NCI-H2107 treated with DMSO at 0.1 percent for 48 hours (cell line): ENCODE measurements at regions not wholly inside any gene's neighbourhood (a gene's known extent, or its start where the extent isn't known, plus 50 kb on each side); places are given as distances from the start of the nearest gene placed in this dataset.
"Not testable (repeated sequence)": the region's sequence is repeated elsewhere in the genome, so short reads cannot be mapped to it uniquely, and the experiment has no call there.

ENCODE experiments used
- DNase-seq: peaks from one replicate; lab custom pipeline; 2025; ENCODE audit not compliant: unreplicated experiment; lab: John Stamatoyannopoulos, UW

DNA sequence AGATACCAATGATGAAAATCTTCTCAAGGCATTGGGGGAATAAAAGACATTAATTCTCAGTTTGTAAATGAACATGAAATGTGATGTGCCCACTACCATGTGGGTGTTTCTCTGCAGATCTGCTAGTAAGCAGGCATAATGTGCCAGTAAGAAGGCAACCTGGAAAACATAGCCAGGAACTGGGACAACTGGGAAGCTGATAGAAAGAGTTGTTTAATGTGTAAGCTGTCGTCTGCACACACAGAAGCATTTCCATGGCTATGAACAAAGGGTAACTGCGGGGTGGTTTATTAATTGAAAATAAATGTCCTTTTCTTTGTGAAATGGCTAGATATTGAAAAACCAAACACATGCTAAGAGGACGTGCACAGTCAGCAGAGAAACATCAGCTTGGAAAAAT, 52.0 kb downstream of the ZC3H11B start:
- no peak for DNase-seq

DNA sequence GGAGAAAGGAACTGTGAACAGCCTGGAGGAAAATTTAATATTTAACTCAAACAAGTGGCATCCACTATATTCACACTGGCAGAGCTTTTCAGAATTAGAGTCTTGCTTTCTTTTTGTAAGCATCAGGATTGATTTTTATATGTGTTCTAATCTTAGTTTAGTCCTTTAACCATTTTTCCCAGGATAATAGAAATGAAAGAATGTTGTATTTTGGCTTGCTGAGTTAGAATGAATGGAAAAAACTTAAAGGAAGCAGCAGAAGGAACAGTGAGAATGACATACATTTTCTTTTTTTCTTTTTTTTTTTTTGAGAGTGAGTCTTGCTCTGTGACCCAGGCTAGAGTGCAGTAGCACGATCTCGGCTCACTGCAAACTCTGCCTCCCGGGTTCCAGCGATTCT, 53.0 kb downstream of the ZC3H11B start:
- DNase-seq = no peak

DNA sequence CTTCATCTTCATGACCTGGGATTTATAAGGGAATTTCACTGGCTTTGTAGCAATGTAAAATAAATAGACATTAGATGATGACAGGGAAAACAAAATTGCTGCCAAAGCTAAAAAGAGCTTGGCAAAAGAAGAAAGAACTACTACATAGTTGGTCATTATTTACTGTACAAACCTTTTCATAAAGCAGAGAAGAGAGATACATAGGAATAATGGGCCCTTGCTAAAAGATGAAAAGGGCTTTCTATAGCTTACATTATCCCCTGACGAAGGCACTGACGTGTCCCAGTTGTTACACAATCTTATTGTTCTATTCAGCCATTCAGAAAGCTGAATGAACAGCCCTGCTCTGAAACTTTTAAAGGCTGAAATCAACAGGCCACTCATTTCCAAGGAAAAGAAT, 57.1 kb downstream of the ZC3H11B start:
- no peak for DNase-seq

DNA sequence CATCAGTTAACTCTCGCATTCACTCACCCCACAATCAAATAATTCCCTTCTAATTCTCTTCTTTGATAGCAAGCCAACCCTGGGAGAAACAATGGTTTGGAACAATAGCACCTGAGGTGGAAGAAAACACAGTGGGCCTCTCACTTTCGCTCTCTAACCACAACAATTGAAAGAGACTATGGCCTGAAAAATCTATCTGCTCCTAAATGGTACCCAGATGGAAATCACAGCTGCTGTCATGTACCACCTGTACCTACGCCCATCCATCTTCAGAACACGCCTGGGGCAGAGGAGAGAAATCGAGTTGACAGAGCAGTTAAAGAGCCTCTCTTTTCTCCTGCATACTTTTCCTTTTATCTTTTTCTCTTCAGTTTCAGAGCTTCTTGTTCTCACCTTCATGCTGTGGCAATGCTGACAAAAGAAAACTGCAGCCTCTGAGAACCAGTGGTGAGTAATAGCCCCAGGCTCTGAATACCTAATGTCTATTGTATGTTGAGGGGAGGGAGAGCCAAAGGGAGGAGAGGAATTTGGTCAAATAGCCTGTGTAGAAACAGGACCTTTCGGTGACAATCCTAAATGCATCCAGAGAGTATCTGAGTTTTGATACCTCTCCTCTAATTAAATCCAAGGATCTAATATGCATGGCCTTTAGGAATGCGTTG, 57.7 kb downstream of the ZC3H11B start:
- no peak for DNase-seq

DNA sequence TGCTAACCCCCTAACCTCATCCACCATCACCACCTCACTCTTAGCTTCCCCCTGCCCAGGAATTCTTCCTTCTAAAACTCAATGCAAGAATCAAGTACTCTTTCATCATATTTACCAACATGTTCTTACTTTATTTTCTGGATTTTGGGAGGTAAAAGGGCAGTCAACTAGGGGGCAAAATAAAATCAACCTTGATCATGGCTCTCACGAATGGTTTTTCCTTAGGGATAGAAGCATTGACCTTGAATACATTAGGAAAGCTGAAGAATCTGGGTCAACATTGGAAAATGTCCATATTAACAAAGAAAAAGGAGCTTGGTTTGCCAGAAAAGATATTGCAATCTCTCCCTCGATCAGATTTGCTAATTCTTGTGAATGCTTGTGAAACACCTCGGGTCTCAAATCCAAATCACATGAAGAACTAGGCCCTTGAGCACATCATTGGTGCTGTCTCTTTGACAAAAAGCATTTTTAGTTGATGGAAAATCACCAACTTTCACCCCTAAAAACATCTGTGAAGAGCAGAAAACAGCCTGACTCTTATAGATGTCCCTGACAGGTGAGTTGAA, 58.9 kb downstream of the ZC3H11B start:
- DNase-seq = no peak

DNA sequence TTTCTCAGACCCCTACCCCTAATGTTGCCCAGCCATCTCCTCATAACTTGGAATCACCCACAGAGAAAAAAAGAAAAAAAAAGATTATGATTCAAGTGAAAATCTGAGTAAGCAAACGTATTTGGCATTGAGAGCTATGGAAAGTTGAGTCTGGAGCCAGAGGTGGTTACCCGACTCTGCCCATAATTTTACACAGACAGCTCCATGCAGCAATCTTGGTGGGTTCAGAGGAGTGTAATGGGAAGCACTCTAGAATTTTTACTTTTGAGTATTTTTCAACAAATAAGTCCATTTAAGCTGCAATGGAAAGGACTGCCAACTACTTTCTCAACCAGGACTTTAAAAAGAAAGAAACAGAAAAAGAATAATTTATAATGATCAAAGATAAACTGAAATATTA, 62.7 kb downstream of the ZC3H11B start:
- DNase-seq = no peak

DNA sequence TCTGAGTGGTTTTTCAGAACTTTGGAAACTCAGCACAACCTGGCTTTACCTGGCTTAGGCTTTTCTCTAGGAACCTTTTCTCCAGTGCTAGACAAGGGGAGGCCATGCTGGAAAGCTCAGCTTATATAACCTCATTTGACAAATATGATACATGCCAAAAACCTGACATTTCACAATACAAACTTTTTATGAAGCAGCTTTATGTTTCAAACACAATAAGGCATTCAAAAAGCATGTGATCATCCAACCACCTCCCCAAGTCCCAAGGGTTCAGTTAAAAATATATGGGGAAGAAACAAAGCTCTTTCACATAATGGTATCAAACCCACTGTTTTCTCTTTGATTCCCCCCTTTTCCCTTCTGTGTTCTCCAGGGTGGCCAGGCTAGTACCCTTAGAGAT, 63.7 kb downstream of the ZC3H11B start:
- no peak for DNase-seq

DNA sequence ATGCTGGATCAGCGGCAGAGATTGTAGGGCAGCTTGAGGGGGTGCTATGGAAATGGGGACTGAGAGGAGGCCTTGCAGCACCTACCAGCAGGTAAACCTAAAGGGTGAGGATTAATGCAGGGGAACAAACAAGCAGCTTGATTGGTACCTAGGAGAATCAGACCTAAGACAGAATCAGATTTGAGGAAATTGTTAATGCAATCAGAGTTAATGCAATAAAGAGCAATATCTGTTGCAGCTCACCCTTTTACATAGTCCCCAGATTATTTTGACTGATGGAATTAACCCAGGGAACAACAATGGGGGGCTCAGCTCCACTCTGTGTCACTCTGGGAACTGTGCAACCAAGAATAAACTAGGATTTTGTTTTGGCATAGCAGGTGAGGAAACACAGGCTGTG, 64.5 kb downstream of the ZC3H11B start:
- no peak for DNase-seq

DNA sequence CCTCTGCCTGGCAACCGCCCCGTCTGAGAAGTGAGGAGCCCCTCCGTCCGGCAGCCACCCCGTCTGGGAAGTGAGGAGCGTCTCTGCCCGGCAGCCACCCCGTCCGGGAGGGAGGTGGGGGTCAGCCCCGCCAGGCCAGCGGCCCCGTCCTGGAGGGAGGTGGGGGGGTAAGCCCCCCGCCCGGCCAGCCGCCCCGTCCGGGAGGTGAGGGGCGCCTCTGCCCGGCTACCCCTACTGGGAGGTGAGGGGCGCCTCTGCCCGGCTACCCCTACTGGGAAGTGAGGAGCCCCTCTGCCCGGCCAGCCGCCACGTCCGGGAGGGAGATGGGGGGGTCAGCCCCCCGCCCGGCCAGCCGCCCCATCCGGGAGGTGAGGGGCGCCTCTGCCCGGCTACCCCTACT, 67.1 kb downstream of the ZC3H11B start:
- DNase-seq = not testable (repeated sequence)

DNA sequence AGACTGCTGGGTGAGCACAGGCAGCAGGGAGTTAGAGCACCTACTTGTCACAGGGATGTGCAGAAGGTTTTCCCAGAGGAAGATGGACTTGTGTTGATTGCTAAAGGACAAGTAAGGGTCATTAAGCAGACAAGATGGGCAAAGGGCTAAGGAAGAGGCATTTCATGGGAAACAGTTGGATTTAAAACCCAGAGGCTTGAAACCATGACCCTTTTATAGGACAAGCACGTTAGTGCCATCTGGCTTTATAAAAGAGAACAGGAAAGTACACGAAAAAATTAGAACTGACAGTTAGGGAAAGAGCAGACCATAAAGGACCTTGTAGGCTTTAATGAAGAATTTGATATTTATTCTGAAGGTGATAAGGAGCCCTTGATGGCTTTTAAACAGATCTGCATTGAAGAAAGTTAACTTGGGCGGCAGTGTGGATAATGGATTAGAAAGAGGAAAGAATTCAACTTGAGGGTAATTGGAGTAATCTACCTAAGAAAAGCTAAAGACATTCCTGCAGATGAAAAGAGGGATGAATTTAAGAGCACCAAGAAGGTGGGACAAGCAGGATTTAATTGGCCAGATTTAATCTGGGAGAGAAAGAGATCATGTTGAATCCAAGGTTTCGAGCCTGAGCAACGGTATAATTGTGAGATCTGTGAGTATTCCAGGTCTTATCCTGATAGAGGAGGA, 68.6 kb downstream of the ZC3H11B start:
- DNase-seq = no peak

DNA sequence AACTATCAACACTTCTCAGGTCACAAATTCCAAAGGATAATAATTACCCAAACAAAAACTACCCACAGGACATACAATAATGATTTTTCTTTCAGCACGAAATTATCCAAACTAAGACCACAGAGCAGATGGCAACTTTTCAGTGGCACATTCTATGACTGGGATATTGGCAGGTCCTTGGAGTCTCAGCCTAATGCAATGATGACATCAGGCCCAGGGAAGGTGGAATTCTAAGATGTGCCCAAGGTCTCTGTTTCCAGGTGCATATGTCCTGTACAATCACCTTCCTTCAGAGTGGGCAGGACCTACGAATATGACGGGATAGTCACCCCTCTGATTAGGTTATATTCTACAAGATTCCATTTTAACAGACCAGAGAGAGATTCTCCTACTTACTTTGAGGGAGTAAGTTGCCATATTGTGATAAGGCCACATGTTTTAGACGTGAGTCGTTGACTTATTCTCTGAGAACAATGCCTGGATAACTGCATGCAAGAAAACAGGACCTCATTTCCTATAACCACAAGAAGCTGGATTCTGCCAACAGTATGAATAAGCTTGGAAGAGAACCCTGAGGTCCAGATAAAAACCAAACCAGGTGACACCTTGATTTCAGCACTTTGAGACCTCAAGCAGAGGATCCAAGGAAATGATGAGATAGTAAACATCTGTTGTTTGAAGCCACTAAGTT, 69.9 kb downstream of the ZC3H11B start:
- DNase-seq = no peak

DNA sequence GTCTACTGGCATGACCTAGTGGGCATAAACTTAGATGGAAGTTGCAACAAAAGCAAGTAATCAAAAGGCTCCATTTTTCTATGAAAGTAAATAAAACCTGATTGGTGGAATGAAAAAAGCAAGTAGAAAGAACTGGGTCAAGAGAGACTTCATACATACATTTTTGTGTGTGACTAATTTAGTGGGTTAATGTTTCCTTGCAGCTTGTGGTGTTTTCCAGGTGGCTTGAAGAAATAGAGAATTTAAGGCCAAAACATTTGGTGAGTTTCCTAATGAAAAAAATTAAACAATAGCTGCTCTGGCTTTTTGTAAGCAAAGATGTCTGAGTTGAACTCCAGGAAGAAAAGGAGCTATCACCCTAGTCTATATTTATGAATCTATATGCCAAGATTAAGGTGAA, 71.0 kb downstream of the ZC3H11B start:
- no peak for DNase-seq

DNA sequence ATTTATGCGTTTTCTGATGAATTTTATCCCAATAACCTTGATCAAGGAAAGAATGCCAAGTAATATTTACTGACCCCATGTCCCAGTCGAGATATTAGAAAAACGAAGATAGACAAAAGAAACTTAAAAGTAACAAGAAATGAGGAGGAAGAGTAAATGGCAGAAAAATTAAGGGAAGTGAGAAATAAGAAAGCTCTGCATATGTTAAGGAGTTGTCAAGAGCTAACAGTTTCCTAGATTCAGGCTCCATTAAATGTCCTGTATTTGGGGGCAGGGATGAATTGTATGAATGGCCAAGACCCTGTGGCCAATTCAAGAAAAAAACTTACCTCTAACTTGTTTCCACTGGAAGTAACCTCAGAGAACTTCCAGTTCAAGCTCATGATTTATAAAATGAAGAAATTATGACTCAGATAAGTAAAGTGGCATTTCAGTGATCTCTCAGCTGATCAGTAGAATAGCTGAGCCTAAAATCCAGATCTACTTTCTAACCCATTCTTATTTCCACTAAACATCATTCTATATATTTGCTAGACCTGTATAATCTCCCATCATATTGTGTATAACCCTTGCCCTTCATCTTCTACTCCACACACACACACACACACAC, 73.2 kb downstream of the ZC3H11B start:
- DNase-seq = no peak

DNA sequence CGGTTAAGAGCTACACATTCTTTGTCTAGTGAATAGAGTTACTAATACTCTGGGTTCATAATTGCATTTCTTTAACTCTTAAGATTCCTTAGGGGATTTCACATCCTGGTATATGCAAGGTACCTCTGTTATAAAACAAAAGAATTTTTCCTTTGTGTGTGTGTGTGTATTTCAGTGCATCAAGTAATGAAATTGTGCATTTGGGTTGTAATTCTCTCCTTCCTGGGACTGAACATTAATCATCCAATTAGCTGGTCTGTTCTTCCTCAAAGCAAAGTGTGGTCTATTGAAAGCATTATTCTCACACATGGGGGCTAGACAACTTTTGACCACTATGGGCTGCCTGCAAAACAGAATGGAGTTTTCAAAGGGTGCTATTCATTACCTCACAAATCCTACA, 74.0 kb downstream of the ZC3H11B start:
- no peak for DNase-seq

DNA sequence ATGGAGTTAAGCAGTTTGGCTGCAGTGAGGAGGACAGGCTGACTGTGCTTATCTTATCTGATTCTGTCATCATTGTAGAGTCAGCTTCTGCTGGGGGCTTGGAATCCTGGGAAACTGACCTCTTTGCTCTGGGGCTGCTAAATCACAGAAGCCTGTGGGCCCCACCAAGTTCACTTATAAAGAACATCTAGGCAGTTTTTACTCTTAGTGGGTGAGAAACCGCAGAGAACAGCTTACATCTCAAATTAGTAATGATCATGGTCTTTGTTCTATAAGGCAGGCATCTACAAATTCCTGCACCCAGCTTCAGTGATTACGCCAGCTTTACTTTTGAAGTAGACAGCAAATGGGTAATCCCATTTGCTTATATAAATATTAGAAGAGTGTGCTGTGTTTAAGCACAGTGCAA, 75.7 kb downstream of the ZC3H11B start:
- DNase-seq = no peak

DNA sequence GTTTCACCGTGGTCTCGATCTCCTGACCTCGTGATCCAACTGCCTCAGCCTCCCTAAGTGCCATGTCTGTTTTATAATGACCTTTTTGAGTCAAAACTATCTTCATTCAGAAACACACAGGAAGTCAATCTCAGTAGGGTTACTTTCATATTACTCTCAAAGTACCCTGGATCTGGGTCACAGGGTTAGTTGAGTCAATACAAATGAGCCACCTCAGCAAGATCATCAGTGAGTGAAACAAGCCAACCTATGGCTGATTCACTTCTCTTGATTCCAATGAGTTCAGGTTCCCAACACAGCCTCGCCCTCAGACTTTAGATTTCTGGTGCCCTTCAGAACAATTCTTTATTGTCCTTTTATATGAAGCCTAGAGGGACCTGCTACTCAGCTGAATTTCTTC, 76.9 kb downstream of the ZC3H11B start:
- DNase-seq = no peak

DNA sequence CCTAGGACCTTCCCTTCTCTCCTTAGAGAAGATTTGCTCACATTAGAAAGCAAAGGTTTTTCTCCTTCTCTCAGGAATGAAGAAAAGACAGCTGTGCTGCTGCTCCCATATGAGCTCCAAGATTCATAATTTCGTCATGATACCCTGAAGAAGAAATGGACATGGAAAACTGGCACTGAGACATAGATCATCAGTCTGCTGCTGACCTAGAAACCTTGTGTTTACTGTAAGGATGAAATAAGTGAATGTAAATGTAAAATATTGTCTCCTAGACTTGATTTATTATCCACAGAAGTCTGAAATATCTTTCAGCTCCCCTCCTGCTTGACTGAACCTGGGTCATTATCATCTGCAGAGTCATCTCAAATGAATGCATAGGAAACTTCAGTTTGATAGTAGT, 77.9 kb downstream of the ZC3H11B start:
- no peak for DNase-seq

DNA sequence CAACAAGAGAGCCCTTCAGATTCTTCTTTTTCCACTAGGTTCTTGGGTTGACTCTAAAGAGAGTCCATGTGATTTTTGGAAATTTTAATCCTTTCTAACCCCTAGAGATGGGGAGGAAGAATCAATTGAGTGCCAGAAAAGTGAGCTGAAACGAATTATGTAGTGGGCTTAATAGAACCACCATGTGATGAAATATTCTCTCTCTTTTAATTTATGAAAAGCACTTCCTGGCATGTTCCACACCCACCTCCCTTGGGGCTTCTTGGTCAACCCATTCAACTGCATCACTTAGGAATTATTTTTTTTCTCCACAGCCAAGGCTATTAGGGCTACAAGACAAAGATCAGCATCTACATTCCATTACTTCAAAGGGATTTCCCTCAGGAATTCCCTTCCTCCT, 79.6 kb downstream of the ZC3H11B start:
- no peak for DNase-seq

DNA sequence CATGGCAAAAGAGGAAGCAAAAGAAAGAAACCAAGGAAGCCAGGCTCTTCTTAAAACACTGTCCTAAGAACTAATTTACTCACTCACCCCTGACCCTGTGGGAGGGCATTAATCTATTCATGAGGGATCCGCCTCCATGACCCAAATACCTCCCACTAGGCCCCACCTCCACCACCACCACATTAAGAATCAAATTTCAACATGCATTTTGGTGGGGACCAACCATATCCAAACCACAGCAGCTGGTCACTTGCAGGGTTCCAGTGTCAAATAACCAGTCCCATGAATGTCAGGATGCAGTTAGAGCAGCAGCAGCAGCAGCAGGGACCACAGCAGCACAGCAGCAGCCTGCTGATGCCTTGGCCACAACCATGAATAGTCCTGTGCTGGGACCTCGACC, 83.8 kb downstream of the ZC3H11B start:
- peak; percentile 72 for DNase-seq

DNA sequence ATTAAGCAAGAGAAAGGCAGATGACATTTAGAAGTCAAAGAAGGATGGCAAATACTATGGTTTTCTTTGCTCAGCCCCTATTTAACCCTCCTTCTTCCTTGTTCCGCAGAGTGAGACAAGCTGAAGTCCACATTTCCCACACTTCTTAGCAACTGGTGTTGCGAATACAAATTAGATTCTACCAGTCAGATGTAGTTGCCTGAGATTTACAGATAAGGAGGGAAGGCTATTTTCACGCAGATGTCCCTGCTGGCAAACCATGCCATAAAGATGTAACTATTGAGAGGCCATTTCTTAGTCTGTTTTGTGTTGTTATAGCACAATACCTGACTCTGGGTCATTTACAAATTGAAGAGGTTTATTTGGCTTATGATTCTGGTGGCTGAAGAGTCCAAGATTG, 84.3 kb downstream of the ZC3H11B start:
- no peak for DNase-seq

DNA sequence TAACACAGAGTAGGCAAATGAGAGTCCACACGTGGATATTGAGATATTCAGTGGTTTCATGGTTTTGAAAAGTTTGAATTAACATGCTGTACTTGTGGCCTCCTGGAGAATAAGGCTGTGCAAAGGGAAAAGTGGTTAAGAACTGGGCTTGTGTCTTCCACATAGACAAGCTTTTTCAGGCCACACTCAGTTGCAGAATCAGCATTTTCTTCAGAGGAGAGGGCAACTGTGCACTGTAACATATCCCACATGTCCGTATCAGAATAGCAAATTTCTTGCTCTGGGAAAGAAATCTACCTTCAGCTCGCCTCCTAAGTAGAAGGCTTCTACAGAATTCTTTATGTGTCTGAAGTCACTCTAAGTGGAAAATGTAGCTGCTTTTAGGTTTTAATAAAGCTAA, 84.9 kb downstream of the ZC3H11B start:
- DNase-seq = no peak

DNA sequence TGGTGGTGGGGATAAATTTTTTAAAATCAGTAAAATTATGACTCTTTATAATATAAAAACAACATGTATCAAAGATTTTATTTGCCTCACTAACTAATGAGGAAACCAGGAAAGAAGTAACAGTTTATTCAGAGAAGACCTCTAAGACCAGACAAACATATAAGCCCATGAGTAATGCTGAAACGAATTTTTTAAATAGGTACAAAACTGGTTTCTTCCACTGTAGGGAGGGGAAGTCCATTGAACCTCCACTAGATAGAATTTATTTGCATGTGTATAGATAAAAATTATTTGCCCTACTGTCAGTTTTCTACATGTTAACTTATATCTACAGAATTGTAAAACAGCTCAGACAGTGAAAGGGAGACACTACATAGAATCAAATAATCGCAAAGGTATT, 86.8 kb downstream of the ZC3H11B start:
- DNase-seq = no peak
